GM06990 (cell line): ENCODE measurements at regions not wholly inside any gene's neighbourhood (a gene's known extent, or its start where the extent isn't known, plus 50 kb on each side); places are given as distances from the start of the nearest gene placed in this dataset.

ENCODE experiments used
- DNase-seq: peaks from one replicate; pipeline ENCODE4 v3.0.0-alpha.2; 2011; ENCODE audit not compliant: insufficient read length; ENCODE audit errors: extremely low read depth
- H3K27me3 ChIP-seq: replicated peaks from 2 replicates; pipeline ENCODE4 v1.6.0; 2011; ENCODE audit warnings: low read length; ENCODE audit not compliant: control insufficient read depth, insufficient read depth
- H3K36me3 ChIP-seq: 2 replicates; pipeline ENCODE4 v1.5.1; 2011; ENCODE audit warnings: low read length; ENCODE audit not compliant: control insufficient read depth, insufficient read depth
- H3K4me3 ChIP-seq: replicated peaks from 2 replicates; pipeline ENCODE4 v1.5.1; 2011; ENCODE audit warnings: low read depth, mild to moderate bottlenecking, control low read depth, low read length
- TF ChIP-seq, protein P1 (sequence below): IDR thresholded peaks from 2 replicates; pipeline ENCODE4 v1.5.1; 2011; ENCODE audit warnings: low read length, control low read depth, mild to moderate bottlenecking, inconsistent platforms; ENCODE audit not compliant: insufficient read depth, poor library complexity, severe bottlenecking

DNA sequence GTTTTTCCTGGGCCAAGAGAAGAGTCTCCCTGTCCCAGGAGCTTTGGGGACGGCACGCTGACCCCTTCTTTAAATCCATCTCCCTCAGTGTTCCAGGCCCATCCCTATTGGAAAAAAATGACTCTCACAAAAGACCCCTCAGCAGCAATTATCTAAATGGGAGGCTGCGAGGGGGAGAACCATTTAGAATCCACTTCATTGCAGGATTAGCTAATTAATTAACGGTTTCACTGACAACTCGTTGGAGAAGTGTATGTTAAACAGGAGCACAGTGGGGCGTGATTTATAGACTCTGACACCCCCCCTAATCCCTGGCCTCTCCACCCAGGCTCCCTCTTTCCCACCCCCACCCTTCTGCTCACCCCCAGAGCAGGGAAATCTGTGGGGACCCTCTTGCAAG is 162.8 kb upstream of the LHX5 start:
- DNase-seq = no peak

DNA sequence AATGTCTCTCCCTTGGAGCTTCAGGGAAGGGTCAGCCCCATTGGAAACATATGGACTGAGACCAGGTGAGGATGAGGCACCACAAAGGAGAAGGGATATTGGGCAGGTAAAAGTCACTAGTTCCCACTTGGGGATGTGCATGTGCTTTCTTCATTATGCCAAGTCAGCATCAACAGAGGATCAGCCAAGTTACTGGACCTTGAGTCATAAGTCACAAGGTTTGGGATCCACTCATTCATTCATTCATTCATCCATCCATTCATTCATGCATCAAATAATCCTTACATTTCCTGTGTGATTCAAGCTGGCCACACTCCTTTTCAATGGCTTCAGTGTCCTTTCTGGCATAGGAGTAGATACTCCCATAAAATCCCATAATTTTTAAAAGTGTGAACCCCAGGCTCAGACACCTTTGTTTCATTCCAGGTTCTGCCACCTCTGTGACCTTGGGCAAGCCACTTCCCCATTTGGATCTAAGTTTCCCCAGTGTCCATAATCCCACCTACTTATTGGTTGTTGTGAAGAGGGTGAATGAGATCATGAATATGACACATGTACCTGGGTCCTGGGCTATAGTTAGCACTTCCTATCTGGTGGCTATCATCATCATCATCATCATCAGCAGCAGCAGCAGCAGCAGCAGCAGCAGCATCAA is 162.1 kb upstream of the LHX5 start:
- Histone ChIP-seq H3K36me3 (no peaks in the 10 kb centered on the region), H3K27me3 (no peaks in the 10 kb centered on the region; the same call in 1 of the 2 replicates), H3K4me3 (no peak overlapping the region)
- TF ChIP-seq, protein P1, sequence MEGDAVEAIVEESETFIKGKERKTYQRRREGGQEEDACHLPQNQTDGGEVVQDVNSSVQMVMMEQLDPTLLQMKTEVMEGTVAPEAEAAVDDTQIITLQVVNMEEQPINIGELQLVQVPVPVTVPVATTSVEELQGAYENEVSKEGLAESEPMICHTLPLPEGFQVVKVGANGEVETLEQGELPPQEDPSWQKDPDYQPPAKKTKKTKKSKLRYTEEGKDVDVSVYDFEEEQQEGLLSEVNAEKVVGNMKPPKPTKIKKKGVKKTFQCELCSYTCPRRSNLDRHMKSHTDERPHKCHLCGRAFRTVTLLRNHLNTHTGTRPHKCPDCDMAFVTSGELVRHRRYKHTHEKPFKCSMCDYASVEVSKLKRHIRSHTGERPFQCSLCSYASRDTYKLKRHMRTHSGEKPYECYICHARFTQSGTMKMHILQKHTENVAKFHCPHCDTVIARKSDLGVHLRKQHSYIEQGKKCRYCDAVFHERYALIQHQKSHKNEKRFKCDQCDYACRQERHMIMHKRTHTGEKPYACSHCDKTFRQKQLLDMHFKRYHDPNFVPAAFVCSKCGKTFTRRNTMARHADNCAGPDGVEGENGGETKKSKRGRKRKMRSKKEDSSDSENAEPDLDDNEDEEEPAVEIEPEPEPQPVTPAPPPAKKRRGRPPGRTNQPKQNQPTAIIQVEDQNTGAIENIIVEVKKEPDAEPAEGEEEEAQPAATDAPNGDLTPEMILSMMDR = no peak
- no peak for DNase-seq

More for the DNA sequence above, 162.8 kb upstream of the LHX5 start:
- TF ChIP-seq, protein P1 = no peak
- H3K27me3 ChIP-seq = no peaks in the 10 kb centered on the region; the same call in 1 of the 2 replicates
- no peak overlapping the region for H3K4me3 ChIP-seq
- no peaks in the 10 kb centered on the region for H3K36me3 ChIP-seq

DNA sequence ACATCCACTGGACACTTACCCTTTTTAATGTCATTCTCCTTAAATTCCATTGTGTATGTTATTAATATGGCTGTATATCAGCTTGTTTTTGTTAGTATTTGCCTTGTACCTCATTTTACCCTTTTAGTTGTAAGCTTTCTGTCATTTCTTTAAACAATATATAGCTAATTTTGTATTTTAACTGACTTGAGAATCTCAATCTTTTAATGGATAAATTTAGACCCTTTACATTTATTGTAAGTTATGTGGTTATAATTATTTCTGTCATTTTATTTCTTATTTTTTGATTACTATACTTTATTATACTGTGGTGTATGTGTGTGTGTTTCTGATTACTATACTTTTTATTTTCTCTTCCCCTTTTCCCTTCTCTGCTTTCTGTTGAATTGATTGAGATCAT is 159.0 kb upstream of the LHX5 start:
- DNase-seq = no peak
- H3K27me3 ChIP-seq = no peaks in the 10 kb centered on the region; the same call in 1 of the 2 replicates
- TF ChIP-seq, protein P1 = no peak
- no peak overlapping the region for H3K4me3 ChIP-seq
- H3K36me3 ChIP-seq = no peaks in the 10 kb centered on the region

DNA sequence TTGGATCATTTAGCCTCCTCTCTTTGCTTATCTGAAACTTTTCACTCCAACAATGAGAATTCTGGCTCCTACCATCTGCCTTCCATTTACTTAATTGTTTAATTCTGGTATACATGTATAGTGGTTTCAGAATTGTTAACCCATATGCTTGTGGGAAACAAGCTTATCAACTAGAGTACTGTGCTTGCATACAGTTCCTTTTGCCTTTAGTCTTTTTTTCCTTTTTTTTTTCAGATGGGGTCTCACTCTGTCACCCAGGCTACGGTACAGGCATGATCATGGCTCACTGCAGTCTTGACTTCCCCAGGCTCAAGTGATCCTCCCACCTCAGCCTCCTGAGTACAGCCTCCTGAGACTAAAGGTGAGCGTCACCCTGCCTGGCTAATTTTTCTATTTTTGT is 153.8 kb upstream of the LHX5 start:
- TF ChIP-seq, protein P1 = no peak

DNA sequence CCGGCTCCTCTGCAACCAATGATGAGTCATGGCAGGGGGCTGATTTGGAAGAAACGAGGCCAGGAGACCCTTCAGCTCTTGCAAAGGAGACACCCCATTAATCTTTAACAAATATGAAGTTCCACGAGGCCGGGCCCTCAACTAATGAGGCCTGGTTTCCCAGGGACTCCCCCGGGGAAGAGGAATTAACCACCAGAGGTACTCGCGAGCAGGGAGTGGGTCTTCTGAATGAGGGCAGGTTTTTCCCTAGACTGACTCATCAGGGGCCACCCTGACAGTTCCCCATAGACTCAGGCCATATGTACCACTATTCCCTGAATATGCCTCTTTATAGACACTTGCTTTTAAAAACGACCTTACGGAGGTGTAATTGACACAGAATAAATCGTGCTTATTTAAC is 150.7 kb upstream of the LHX5 start:
- no peaks in the 10 kb centered on the region for H3K36me3 ChIP-seq
- TF ChIP-seq, protein P1 = no peak
- no peak for DNase-seq
- H3K4me3 ChIP-seq = no peak overlapping the region
- no peaks in the 10 kb centered on the region; the same call in 1 of the 2 replicates for H3K27me3 ChIP-seq

More for the DNA sequence above, 153.8 kb upstream of the LHX5 start:
- Histone ChIP-seq H3K36me3 (no peaks in the 10 kb centered on the region), H3K27me3 (no peaks in the 10 kb centered on the region; the same call in none of the 2 replicates), H3K4me3 (no peak overlapping the region)
- no peak for DNase-seq
